ENCODE measurements at regions not wholly inside any gene's neighbourhood (a gene's known extent, or its start where the extent isn't known, plus 50 kb on each side); places are given as distances from the start of the nearest gene placed in this dataset.

GRCh38 chrY:12555005-12555404 is 146.0 kb upstream of the USP9Y start:
- TF ChIP-seq POLR2AphosphoS5 (IDR thresholded peaks at IDR 0.05) (no peak), POLR2A (IDR thresholded peaks at IDR 0.05; ENCODE audit: low read depth) (no peak)
- TF ChIP-seq, protein P1, sequence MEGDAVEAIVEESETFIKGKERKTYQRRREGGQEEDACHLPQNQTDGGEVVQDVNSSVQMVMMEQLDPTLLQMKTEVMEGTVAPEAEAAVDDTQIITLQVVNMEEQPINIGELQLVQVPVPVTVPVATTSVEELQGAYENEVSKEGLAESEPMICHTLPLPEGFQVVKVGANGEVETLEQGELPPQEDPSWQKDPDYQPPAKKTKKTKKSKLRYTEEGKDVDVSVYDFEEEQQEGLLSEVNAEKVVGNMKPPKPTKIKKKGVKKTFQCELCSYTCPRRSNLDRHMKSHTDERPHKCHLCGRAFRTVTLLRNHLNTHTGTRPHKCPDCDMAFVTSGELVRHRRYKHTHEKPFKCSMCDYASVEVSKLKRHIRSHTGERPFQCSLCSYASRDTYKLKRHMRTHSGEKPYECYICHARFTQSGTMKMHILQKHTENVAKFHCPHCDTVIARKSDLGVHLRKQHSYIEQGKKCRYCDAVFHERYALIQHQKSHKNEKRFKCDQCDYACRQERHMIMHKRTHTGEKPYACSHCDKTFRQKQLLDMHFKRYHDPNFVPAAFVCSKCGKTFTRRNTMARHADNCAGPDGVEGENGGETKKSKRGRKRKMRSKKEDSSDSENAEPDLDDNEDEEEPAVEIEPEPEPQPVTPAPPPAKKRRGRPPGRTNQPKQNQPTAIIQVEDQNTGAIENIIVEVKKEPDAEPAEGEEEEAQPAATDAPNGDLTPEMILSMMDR (IDR thresholded peaks at IDR 0.05), result no peak
